Neural cell (in vitro differentiated cells): ENCODE measurements at regions not wholly inside any gene's neighbourhood (a gene's known extent, or its start where the extent isn't known, plus 50 kb on each side); places are given as distances from the start of the nearest gene placed in this dataset.

Source experiments
- H2AFZ ChIP-seq: fragments of 200-600, 300-800 bp; sonication (generic), shearing (Covaris generic); 2 replicates; pipeline ENCODE4 v1.6.0; 2014; ENCODE audit warnings: low read depth, mild to moderate bottlenecking, antibody characterized with exemption, low read length, moderate library complexity
- H3F3A ChIP-seq: fragments of 200-600 bp; shearing (Covaris generic); 2 replicates; pipeline ENCODE4 v1.6.1; 2016; ENCODE audit warnings: mild to moderate bottlenecking, moderate library complexity, mixed read lengths, antibody characterized with exemption, low read length; ENCODE audit not compliant: insufficient read depth, poor library complexity, severe bottlenecking
- H3K27ac ChIP-seq: fragments of 200-600, 300-800 bp; sonication (generic), shearing (Covaris generic); 2 replicates; pipeline ENCODE4 v1.5.1; 2014; ENCODE audit warnings: mild to moderate bottlenecking, low read length, moderate library complexity
- H3K27me3 ChIP-seq: fragments of 300-800, 200-600 bp; sonication (generic), shearing (Covaris generic); 2 replicates; pipeline ENCODE4 v1.6.0; 2014; ENCODE audit warnings: mild to moderate bottlenecking, low read depth, low read length, moderate library complexity; ENCODE audit not compliant: insufficient read depth
- H3K36me3 ChIP-seq: fragments of 300-800, 200-600 bp; sonication (generic), shearing (Covaris generic); 2 replicates; pipeline ENCODE4 v1.5.1; 2014; ENCODE audit warnings: mild to moderate bottlenecking, antibody characterized with exemption, low read length, moderate library complexity; ENCODE audit not compliant: insufficient read depth
- H3K4me2 ChIP-seq: fragments of 300-800, 200-600 bp; sonication (generic), shearing (Covaris generic); 2 replicates; pipeline ENCODE4 v1.6.0; 2014; ENCODE audit warnings: mild to moderate bottlenecking, low read length
- H3K4me3 ChIP-seq: fragments of 300-800, 200-600 bp; sonication (generic), shearing (Covaris generic); 2 replicates; pipeline ENCODE4 v1.5.1; 2014; ENCODE audit warnings: mild to moderate bottlenecking, low read length, moderate library complexity
- H3K79me2 ChIP-seq: fragments of 200-600 bp; shearing (Covaris generic); replicated peaks from 2 replicates; pipeline ENCODE4 v1.6.0; 2014; ENCODE audit warnings: mild to moderate bottlenecking, low read length, moderate library complexity; ENCODE audit not compliant: insufficient read depth
- H3K9ac ChIP-seq: fragments of 300-800, 200-600 bp; sonication (generic), shearing (Covaris generic); 2 replicates; pipeline ENCODE4 v1.6.1; 2016; ENCODE audit warnings: mild to moderate bottlenecking, low read length, mixed read lengths
- H3K9me2 ChIP-seq: fragments of 200-600 bp; shearing (Covaris generic); 2 replicates; pipeline ENCODE4 v1.6.1; 2016; ENCODE audit warnings: mild to moderate bottlenecking, low read length, mixed read lengths; ENCODE audit not compliant: insufficient read depth
- H3K9me3 ChIP-seq: fragments of 200-600, 300-800 bp; sonication (generic), shearing (Covaris generic); 2 replicates; pipeline ENCODE4 v1.6.1; 2016; ENCODE audit warnings: mild to moderate bottlenecking, mixed run types, low read length, moderate library complexity, mixed read lengths
- H4K20me1 ChIP-seq: fragments of 200-600 bp; shearing (Covaris generic); 2 replicates; pipeline ENCODE4 v1.6.1; 2016; ENCODE audit warnings: mild to moderate bottlenecking, mixed run types; ENCODE audit not compliant: insufficient read depth
- EP300 ChIP-seq: fragments of 450-650 bp; conservative IDR thresholded peaks from 2 replicates; pipeline ENCODE4 v1.6.1; 2014; ENCODE audit warnings: antibody characterized with exemption, mild to moderate bottlenecking, moderate library complexity; ENCODE audit not compliant: poor library complexity, severe bottlenecking
- EZH2 ChIP-seq: fragments of 200-600, 300-800 bp; shearing (Covaris generic), sonication (generic); IDR thresholded peaks from 2 replicates; pipeline ENCODE4 v1.6.1; 2014; ENCODE audit warnings: antibody characterized with exemption, low read length, borderline replicate concordance, mild to moderate bottlenecking; ENCODE audit not compliant: insufficient read depth, poor library complexity, severe bottlenecking
- POLR2AphosphoS5 ChIP-seq: IDR thresholded peaks from 2 replicates; pipeline ENCODE4 v1.6.1; 2012
- RAD21 ChIP-seq: fragments of 450-650 bp; conservative IDR thresholded peaks from 2 replicates; pipeline ENCODE4 v1.6.1; 2014; ENCODE audit warnings: antibody characterized with exemption, mild to moderate bottlenecking, moderate library complexity
- SMC3 ChIP-seq: fragments of 450-650 bp; conservative IDR thresholded peaks from 2 replicates; pipeline ENCODE4 v1.6.1; 2014; ENCODE audit warnings: antibody characterized with exemption, mild to moderate bottlenecking, moderate library complexity; ENCODE audit not compliant: poor library complexity
- TAF1 ChIP-seq: IDR thresholded peaks from 2 replicates; pipeline ENCODE4 v1.6.1; 2012; ENCODE audit warnings: low read depth
- small RNA-seq, 3 experiments: library from RNA; depleted of rRNA; stranded (forward); fragments of <200 nt; gene quantifications; one replicate each; pipeline ENCODE3, GENCODE V24; 2012
- TF ChIP-seq, protein P1 (sequence below): IDR thresholded peaks from 2 replicates; pipeline ENCODE4 v1.6.1; 2012; ENCODE audit warnings: borderline replicate concordance

DNA sequence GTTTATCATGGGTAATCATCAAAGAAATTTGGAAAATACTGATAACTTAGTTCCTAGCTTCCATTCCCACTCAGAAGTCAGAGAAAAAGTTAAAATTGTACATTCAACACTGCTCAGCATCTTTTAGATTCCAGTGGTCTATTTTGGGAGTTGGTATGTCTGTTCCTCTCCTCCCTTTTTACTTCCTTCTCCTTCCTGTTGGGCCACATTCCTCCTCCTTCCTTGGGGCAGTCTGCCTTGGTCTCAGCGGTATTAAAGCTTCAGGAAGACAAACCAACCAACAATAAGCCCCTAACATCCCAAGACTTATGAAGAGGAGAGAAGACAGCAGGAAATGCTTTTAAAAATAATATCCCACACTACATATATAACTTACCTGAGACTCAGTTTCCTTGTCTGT is 49.9 kb upstream of the SSBP2 start:
- H3K9me2 ChIP-seq = no peaks in the 10 kb centered on the region
- H3K27ac ChIP-seq = no peak overlapping the region
- H3K4me2 ChIP-seq = no peak overlapping the region
- H2AFZ ChIP-seq = no peak overlapping the region
- no peak overlapping the region for H3K9ac ChIP-seq
- H3F3A ChIP-seq = no peaks in the 10 kb centered on the region
- H4K20me1 ChIP-seq = no peaks in the 10 kb centered on the region
- H3K4me3 ChIP-seq = no peak overlapping the region
- no peaks in the 10 kb centered on the region for H3K36me3 ChIP-seq
- no peaks in the 10 kb centered on the region for H3K27me3 ChIP-seq
- TF ChIP-seq RAD21 (no peak), POLR2AphosphoS5 (no peak), SMC3 (no peak), EP300 (no peak), TAF1 (no peak), EZH2 (no peak)
- TF ChIP-seq, protein P1, sequence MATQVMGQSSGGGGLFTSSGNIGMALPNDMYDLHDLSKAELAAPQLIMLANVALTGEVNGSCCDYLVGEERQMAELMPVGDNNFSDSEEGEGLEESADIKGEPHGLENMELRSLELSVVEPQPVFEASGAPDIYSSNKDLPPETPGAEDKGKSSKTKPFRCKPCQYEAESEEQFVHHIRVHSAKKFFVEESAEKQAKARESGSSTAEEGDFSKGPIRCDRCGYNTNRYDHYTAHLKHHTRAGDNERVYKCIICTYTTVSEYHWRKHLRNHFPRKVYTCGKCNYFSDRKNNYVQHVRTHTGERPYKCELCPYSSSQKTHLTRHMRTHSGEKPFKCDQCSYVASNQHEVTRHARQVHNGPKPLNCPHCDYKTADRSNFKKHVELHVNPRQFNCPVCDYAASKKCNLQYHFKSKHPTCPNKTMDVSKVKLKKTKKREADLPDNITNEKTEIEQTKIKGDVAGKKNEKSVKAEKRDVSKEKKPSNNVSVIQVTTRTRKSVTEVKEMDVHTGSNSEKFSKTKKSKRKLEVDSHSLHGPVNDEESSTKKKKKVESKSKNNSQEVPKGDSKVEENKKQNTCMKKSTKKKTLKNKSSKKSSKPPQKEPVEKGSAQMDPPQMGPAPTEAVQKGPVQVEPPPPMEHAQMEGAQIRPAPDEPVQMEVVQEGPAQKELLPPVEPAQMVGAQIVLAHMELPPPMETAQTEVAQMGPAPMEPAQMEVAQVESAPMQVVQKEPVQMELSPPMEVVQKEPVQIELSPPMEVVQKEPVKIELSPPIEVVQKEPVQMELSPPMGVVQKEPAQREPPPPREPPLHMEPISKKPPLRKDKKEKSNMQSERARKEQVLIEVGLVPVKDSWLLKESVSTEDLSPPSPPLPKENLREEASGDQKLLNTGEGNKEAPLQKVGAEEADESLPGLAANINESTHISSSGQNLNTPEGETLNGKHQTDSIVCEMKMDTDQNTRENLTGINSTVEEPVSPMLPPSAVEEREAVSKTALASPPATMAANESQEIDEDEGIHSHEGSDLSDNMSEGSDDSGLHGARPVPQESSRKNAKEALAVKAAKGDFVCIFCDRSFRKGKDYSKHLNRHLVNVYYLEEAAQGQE = no peak
- H3K79me2 ChIP-seq = no peaks in the 10 kb centered on the region
- no peaks in the 10 kb centered on the region for H3K9me3 ChIP-seq

Small RNAs in the stretch of these regions (small RNA-seq; reads per million reads assigned to genes)
- 0 reads per million in 3 experiments for gene SEM1P1
